HepG2 (cell line): ENCODE measurements at regions not wholly inside any gene's neighbourhood (a gene's known extent, or its start where the extent isn't known, plus 50 kb on each side); places are given as distances from the start of the nearest gene placed in this dataset.

Experiments
- ATAC-seq: fragments of 200-7000 bp; cut with Tn5 transposase; 3 replicates; pipeline ENCODE4 v1.9.1; 2020; ENCODE audit warnings: mild to moderate bottlenecking, moderate library complexity
- BruUV-seq: library from RNA; stranded (reverse); fragments of 400-500 nt; replicated peaks from 2 replicates; lab custom pipeline; 2021; lab: Mats Ljungman, UMichigan
- CTCF ChIA-PET: fragments of 300-600 bp; formaldehyde crosslinking; extraction: SDS; loops from one replicate; lab custom pipeline; 2021; ENCODE audit warnings: low total read pairs, inconsistent platforms, low intra/inter-chr PET ratio; lab: Yijun Ruan, JAX
- POLR2A ChIA-PET: fragments of 350-600 bp; sonication (Branson Sonifier 250); formaldehyde crosslinking; loops from one replicate; lab custom pipeline; 2020; ENCODE audit warnings: antibody characterized with exemption, inconsistent platforms; lab: Yijun Ruan, JAX
- DNase-seq: peaks from one replicate; pipeline ENCODE4 v3.0.0-alpha.2; 2015; ENCODE audit warnings: low spot score
- FAIRE-seq: peaks from 3 replicates; lab custom pipeline; 2011; peaks lifted over from hg19 to GRCh38; lab: Jason Lieb, UNC
- H2AFZ ChIP-seq: one replicate; pipeline ENCODE4 v1.6.1; 2011; ENCODE audit warnings: low read length, inconsistent platforms
- H3K27ac ChIP-seq: fragments of 300-600 bp; 3 replicates; pipeline ENCODE4 v1.8.0; 2011; ENCODE audit warnings: mixed run types, mild to moderate bottlenecking, mixed read lengths, low read length, inconsistent platforms; ENCODE audit not compliant: insufficient read depth; ENCODE audit errors: extremely low read length
- H3K27me3 ChIP-seq, 2 experiments: fragments of 200-600 bp in 1 of 2; 2 replicates in 1 of 2; 3 replicates in 1 of 2; pipeline versions ENCODE4 v1.6.0 to v1.8.0; 2011; ENCODE audit warnings: low read length in 2 of 2, mild to moderate bottlenecking in 2 of 2, moderate library complexity in 2 of 2, inconsistent platforms in 1 of 2; ENCODE audit not compliant: insufficient read depth in 2 of 2, control insufficient read depth in 1 of 2
- H3K36me3 ChIP-seq, 2 experiments: fragments of 200-600 bp in 1 of 2; replicated peaks in 1 of 2; 2 replicates in 1 of 2; 3 replicates in 1 of 2; pipeline versions ENCODE4 v1.5.1 to v1.8.0; 2011; ENCODE audit warnings: low read length in 2 of 2, inconsistent platforms in 1 of 2; ENCODE audit not compliant: insufficient read depth in 2 of 2, control insufficient read depth in 1 of 2
- H3K4me1 ChIP-seq: 2 replicates; pipeline ENCODE4 v1.5.1; 2012; ENCODE audit warnings: low read length, inconsistent platforms; ENCODE audit not compliant: insufficient read depth
- H3K4me2 ChIP-seq: 2 replicates; pipeline ENCODE4 v1.6.0; 2011; ENCODE audit warnings: low read depth, low read length, inconsistent platforms
- H3K4me3 ChIP-seq, 3 experiments: fragments of 200-600 bp in 1 of 3; sonication (generic), shearing (Covaris generic) in 1 of 3; replicated peaks in 1 of 3; 2 replicates each; pipeline ENCODE4 v1.5.1; 2011 to 2016; ENCODE audit warnings: low read length in 3 of 3, inconsistent platforms in 2 of 3, low read depth in 2 of 3, mild to moderate bottlenecking in 2 of 3, control low read depth in 1 of 3, mixed read lengths in 1 of 3; ENCODE audit not compliant: insufficient read depth in 1 of 3
- H3K79me2 ChIP-seq: one replicate; pipeline ENCODE4 v1.6.1; 2011; ENCODE audit warnings: low read length, inconsistent platforms; ENCODE audit not compliant: insufficient read depth
- H3K9ac ChIP-seq: 2 replicates; pipeline ENCODE4 v1.6.0; 2011; ENCODE audit warnings: mild to moderate bottlenecking, low read depth, low read length, inconsistent platforms; ENCODE audit not compliant: insufficient read depth
- H3K9me3 ChIP-seq: 2 replicates; pipeline ENCODE4 v1.5.1; 2012; ENCODE audit warnings: mild to moderate bottlenecking, low read length
- H4K20me1 ChIP-seq: 2 replicates; pipeline ENCODE4 v1.6.0; 2011; ENCODE audit warnings: inconsistent platforms, mild to moderate bottlenecking, low read length, moderate library complexity; ENCODE audit not compliant: insufficient read depth
- FOXK1 ChIP-seq: sonication (generic); formaldehyde crosslinking; IDR thresholded peaks from 2 replicates; pipeline ENCODE4 v1.4.0; 2020; ENCODE audit warnings: low read depth, missing genetic modification reagents, borderline replicate concordance
- GLI4 ChIP-seq: sonication (generic); formaldehyde crosslinking; IDR thresholded peaks from 2 replicates; pipeline ENCODE4 v1.5.1; 2020; ENCODE audit warnings: missing genetic modification reagents, mild to moderate bottlenecking, moderate library complexity, borderline replicate concordance
- KLF11 ChIP-seq: IDR thresholded peaks from 2 replicates; pipeline ENCODE4 v1.6.1; 2016; ENCODE audit warnings: missing compliant biosample characterization
- KLF15 ChIP-seq: sonication (generic); formaldehyde crosslinking; IDR thresholded peaks from 2 replicates; pipeline ENCODE4 v1.8.1; 2023; ENCODE audit warnings: borderline replicate concordance, mild to moderate bottlenecking, inconsistent platforms, missing genetic modification reagents, mixed read lengths
- ZNF510 ChIP-seq: sonication (generic); formaldehyde crosslinking; IDR thresholded peaks from 2 replicates; pipeline ENCODE4 v1.4.0; 2020; ENCODE audit warnings: low read depth, mild to moderate bottlenecking, missing genetic modification reagents
- ZNF678 ChIP-seq: sonication (generic); formaldehyde crosslinking; IDR thresholded peaks from 2 replicates; pipeline ENCODE4 v1.4.0; 2020; ENCODE audit warnings: mild to moderate bottlenecking, missing genetic modification reagents
- WGBS: methylation state at CpG from one replicate; pipeline ENCODE4 v1.1.6; 2017; ENCODE audit warnings: low lambda C conversion rate; 5-methylcytosine and 5-hydroxymethylcytosine counted together
- in situ Hi-C: cut with HindIII; loops from 2 replicates; pipeline ENCODE4 v1.10.0; 2017; ENCODE audit warnings: low pct_unique_long_range_greater_than_20kb; ENCODE audit not compliant: extremely low pct_ligation_motif_present
- intact Hi-C: fragments of 100-400 bp; cut with micrococcal nuclease; formaldehyde crosslinking; loops from one replicate; pipeline ENCODE4 v1.10.0; 2022; ENCODE audit not compliant: unreplicated experiment
- TF ChIP-seq, protein P1 (sequence below): sonication (generic); formaldehyde crosslinking; IDR thresholded peaks from 2 replicates; pipeline ENCODE4 v1.4.0; 2020; ENCODE audit warnings: low read depth, missing genetic modification reagents
- TF ChIP-seq, protein P2 (sequence below), 2 experiments: sonication (generic) in 1 of 2; formaldehyde crosslinking in 1 of 2; IDR thresholded peaks; 2 replicates each; pipeline versions ENCODE4 v1.5.1 to v1.6.1; 2011 to 2020; ENCODE audit warnings: borderline replicate concordance in 1 of 2, low read depth in 1 of 2, low read length in 1 of 2, mild to moderate bottlenecking in 1 of 2, missing genetic modification reagents in 1 of 2, moderate library complexity in 1 of 2
- TF ChIP-seq, protein P3 (sequence below): sonication (generic); formaldehyde crosslinking; IDR thresholded peaks from 2 replicates; pipeline ENCODE4 v1.8.0; 2022; ENCODE audit warnings: missing genetic modification reagents, mild to moderate bottlenecking, borderline replicate concordance
- TF ChIP-seq, protein P4 (sequence below): IDR thresholded peaks from 2 replicates; pipeline ENCODE4 v1.6.1; 2016; ENCODE audit warnings: mild to moderate bottlenecking
- TF ChIP-seq, protein P5 (sequence below): sonication (generic); formaldehyde crosslinking; IDR thresholded peaks from 2 replicates; pipeline ENCODE4 v1.5.0; 2020; ENCODE audit warnings: mild to moderate bottlenecking, missing genetic modification reagents

DNA sequence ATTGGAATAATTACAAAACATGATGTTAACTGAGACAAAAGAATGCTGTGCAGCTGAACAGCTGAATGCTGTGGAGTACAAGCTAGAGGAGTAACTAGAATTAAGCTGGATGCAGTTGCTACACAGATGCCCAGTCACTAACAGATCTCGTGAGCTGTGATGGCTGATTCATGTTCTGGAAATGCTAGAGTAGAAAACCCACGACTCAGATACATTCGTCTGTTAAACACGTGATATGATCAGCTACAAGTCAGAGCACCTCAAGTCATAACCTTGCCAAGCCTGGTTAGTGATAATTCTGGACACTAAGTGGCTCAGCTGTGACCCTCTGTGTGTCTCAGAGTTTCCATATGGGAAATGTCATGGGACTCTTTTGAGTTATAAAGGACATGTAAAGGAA lies 89.7 kb upstream of the ESRRG start (continued):
- TF ChIP-seq, protein P1, sequence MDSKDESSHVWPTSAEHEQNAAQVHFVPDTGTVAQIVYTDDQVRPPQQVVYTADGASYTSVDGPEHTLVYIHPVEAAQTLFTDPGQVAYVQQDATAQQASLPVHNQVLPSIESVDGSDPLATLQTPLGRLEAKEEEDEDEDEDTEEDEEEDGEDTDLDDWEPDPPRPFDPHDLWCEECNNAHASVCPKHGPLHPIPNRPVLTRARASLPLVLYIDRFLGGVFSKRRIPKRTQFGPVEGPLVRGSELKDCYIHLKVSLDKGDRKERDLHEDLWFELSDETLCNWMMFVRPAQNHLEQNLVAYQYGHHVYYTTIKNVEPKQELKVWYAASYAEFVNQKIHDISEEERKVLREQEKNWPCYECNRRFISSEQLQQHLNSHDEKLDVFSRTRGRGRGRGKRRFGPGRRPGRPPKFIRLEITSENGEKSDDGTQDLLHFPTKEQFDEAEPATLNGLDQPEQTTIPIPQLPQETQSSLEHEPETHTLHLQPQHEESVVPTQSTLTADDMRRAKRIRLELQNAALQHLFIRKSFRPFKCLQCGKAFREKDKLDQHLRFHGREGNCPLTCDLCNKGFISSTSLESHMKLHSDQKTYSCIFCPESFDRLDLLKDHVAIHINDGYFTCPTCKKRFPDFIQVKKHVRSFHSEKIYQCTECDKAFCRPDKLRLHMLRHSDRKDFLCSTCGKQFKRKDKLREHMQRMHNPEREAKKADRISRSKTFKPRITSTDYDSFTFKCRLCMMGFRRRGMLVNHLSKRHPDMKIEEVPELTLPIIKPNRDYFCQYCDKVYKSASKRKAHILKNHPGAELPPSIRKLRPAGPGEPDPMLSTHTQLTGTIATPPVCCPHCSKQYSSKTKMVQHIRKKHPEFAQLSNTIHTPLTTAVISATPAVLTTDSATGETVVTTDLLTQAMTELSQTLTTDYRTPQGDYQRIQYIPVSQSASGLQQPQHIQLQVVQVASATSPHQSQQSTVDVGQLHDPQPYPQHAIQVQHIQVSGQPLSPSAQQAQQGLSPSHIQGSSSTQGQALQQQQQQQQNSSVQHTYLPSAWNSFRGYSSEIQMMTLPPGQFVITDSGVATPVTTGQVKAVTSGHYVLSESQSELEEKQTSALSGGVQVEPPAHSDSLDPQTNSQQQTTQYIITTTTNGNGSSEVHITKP: no peak
- TF ChIP-seq, protein P2, sequence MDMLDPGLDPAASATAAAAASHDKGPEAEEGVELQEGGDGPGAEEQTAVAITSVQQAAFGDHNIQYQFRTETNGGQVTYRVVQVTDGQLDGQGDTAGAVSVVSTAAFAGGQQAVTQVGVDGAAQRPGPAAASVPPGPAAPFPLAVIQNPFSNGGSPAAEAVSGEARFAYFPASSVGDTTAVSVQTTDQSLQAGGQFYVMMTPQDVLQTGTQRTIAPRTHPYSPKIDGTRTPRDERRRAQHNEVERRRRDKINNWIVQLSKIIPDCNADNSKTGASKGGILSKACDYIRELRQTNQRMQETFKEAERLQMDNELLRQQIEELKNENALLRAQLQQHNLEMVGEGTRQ (IDR thresholded peaks at IDR 0.05; ENCODE audit: low read depth, low read length): no peak
- TF ChIP-seq, protein P2 (CRISPR knock-in tag; IDR thresholded peaks at IDR 0.05; ENCODE audit: borderline replicate concordance): no peak
- TF ChIP-seq ZNF678 (CRISPR knock-in tag): no peak
- TF ChIP-seq, protein P3, sequence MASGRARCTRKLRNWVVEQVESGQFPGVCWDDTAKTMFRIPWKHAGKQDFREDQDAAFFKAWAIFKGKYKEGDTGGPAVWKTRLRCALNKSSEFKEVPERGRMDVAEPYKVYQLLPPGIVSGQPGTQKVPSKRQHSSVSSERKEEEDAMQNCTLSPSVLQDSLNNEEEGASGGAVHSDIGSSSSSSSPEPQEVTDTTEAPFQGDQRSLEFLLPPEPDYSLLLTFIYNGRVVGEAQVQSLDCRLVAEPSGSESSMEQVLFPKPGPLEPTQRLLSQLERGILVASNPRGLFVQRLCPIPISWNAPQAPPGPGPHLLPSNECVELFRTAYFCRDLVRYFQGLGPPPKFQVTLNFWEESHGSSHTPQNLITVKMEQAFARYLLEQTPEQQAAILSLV: no peak

DNA sequence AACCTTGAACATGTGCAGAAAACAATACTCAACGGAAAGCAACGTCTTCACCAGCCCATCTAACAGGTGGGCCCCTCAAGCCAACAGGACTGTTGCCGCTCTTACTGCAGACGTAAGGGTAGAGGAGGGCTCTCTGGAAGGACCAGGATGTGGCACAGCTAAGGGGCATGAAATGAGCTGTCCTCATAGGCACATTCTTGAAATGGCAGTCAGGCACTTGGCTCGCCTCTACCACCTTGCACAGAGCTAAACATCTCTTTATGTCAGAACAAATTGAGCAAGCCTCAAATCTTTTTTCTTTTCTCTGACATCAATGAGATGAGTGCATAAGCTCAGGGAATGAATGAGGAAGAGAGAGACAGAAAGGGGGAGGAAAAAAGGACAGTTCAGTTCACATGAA lies 86.4 kb upstream of the ESRRG start:
- 3% methylated on average over 5 of the region's 5 CpGs for WGBS
- Histone ChIP-seq H3K9me3 (no peaks in the 10 kb centered on the region), H4K20me1 (no peaks in the 10 kb centered on the region), H3K79me2 (no peaks in the 10 kb centered on the region), H3K27ac (no peak overlapping the region), H3K27me3 (no peaks in the 10 kb centered on the region), H2AFZ (no peak overlapping the region), H3K4me1 (no peaks in the 10 kb centered on the region), H3K4me3 (no peak overlapping the region), H3K36me3 (no peaks in the 10 kb centered on the region), H3K9ac (no peak overlapping the region), H3K4me2 (no peak overlapping the region)
- FAIRE-seq: no peak
- ChIA-PET POLR2A (no interaction called here), CTCF (no interaction called here)
- intact Hi-C loops: no loop called here
- in situ Hi-C loops: no loop called here
- ATAC-seq: no peak
- no peak for DNase-seq
- no TSS peak for BruUV-seq
- TF ChIP-seq KLF11 (CRISPR knock-in tag) (no peak), GLI4 (CRISPR knock-in tag) (no peak), ZNF510 (no peak), KLF15 (CRISPR knock-in tag) (no peak), FOXK1 (no peak)
- TF ChIP-seq, protein P4, sequence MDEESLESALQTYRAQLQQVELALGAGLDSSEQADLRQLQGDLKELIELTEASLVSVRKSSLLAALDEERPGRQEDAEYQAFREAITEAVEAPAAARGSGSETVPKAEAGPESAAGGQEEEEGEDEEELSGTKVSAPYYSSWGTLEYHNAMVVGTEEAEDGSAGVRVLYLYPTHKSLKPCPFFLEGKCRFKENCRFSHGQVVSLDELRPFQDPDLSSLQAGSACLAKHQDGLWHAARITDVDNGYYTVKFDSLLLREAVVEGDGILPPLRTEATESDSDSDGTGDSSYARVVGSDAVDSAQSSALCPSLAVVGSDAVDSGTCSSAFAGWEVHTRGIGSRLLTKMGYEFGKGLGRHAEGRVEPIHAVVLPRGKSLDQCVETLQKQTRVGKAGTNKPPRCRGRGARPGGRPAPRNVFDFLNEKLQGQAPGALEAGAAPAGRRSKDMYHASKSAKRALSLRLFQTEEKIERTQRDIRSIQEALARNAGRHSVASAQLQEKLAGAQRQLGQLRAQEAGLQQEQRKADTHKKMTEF (CRISPR knock-in tag): no peak
- TF ChIP-seq, protein P5, sequence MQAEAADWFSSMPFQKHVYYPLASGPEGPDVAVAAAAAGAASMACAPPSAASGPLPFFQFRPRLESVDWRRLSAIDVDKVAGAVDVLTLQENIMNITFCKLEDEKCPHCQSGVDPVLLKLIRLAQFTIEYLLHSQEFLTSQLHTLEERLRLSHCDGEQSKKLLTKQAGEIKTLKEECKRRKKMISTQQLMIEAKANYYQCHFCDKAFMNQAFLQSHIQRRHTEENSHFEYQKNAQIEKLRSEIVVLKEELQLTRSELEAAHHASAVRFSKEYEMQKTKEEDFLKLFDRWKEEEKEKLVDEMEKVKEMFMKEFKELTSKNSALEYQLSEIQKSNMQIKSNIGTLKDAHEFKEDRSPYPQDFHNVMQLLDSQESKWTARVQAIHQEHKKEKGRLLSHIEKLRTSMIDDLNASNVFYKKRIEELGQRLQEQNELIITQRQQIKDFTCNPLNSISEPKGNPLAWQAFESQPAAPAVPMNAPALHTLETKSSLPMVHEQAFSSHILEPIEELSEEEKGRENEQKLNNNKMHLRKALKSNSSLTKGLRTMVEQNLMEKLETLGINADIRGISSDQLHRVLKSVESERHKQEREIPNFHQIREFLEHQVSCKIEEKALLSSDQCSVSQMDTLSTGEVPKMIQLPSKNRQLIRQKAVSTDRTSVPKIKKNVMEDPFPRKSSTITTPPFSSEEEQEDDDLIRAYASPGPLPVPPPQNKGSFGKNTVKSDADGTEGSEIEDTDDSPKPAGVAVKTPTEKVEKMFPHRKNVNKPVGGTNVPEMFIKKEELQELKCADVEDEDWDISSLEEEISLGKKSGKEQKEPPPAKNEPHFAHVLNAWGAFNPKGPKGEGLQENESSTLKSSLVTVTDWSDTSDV (CRISPR knock-in tag): no peak
